Caco-2 (cell line): ENCODE measurements at regions not wholly inside any gene's neighbourhood (a gene's known extent, or its start where the extent isn't known, plus 50 kb on each side); places are given as distances from the start of the nearest gene placed in this dataset.

Source experiments
- BruUV-seq: library from RNA; stranded (reverse); fragments of 400-500 nt; replicated peaks from 2 replicates; lab custom pipeline; 2021; lab: Mats Ljungman, UMichigan
- CTCF ChIA-PET: fragments of 300-600 bp; sonication (Branson Sonifier 250); formaldehyde crosslinking; loops from one replicate; lab custom pipeline; 2022; ENCODE audit warnings: antibody characterized with exemption; lab: Charles Lee
- POLR2A ChIA-PET: fragments of 300-600 bp; sonication (Branson Sonifier 250); formaldehyde crosslinking; loops from one replicate; lab custom pipeline; 2022; ENCODE audit warnings: antibody characterized with exemption; lab: Charles Lee
- DNase-seq, 2 experiments: peaks; one replicate each; pipeline versions ENCODE4 v3.0.0 to v3.0.0-alpha.2; 2020 to 2022
- H3K27me3 ChIP-seq: replicated peaks from 2 replicates; pipeline ENCODE4 v1.6.0; 2011; ENCODE audit warnings: low read length; ENCODE audit not compliant: control insufficient read depth, insufficient read depth
- H3K36me3 ChIP-seq: 2 replicates; pipeline ENCODE4 v1.5.1; 2011; ENCODE audit warnings: low read length; ENCODE audit not compliant: control insufficient read depth, insufficient read depth
- H3K4me1 ChIP-seq: fragments of 250-450 bp; sonication (Bioruptor Pico); 2 replicates; pipeline ENCODE4 v1.5.1; 2020; ENCODE audit warnings: mild to moderate bottlenecking
- H3K4me3 ChIP-seq: 2 replicates; pipeline ENCODE4 v1.5.1; 2011; ENCODE audit warnings: low read depth, mild to moderate bottlenecking, control low read depth, low read length
- H3K9me3 ChIP-seq: fragments of 250-450 bp; sonication (Bioruptor Pico); 2 replicates; pipeline ENCODE4 v1.5.1; 2020; ENCODE audit warnings: mild to moderate bottlenecking, moderate library complexity
- H3K27ac Mint-ChIP-seq: one replicate; pipeline ENCODE4 v1.8.0; 2022; ENCODE audit warnings: mixed read lengths; ENCODE audit not compliant: unreplicated experiment
- H3K27me3 Mint-ChIP-seq: one replicate; pipeline ENCODE4 v1.8.0; 2022; ENCODE audit warnings: mixed read lengths; ENCODE audit not compliant: insufficient read depth, unreplicated experiment
- H3K36me3 Mint-ChIP-seq: one replicate; pipeline ENCODE4 v1.8.0; 2022; ENCODE audit warnings: mild to moderate bottlenecking, mixed read lengths; ENCODE audit not compliant: insufficient read depth, unreplicated experiment
- H3K4me1 Mint-ChIP-seq: one replicate; pipeline ENCODE4 v1.8.0; 2022; ENCODE audit warnings: low read depth, mixed read lengths; ENCODE audit not compliant: unreplicated experiment
- H3K4me3 Mint-ChIP-seq: one replicate; pipeline ENCODE4 v1.8.0; 2022; ENCODE audit warnings: mild to moderate bottlenecking, moderate library complexity, mixed read lengths; ENCODE audit not compliant: unreplicated experiment
- H3K9me3 Mint-ChIP-seq: one replicate; pipeline ENCODE4 v1.8.0; 2022; ENCODE audit warnings: mixed read lengths; ENCODE audit not compliant: unreplicated experiment
- CTCF ChIP-seq, 2 experiments: fragments of 200-600 bp in 1 of 2; IDR thresholded peaks; 1 replicate in 1 of 2; 2 replicates in 1 of 2; pipeline versions ENCODE4 v1.5.1 to v1.8.0; 2011 to 2022; ENCODE audit warnings: antibody characterized with exemption in 1 of 2, control low read depth in 1 of 2, inconsistent platforms in 1 of 2, low read depth in 1 of 2, low read length in 1 of 2, mild to moderate bottlenecking in 1 of 2, moderate library complexity in 1 of 2; ENCODE audit not compliant: insufficient read depth in 1 of 2, severe bottlenecking in 1 of 2, unreplicated experiment in 1 of 2
- intact Hi-C: fragments of 100-400 bp; cut with micrococcal nuclease; formaldehyde crosslinking; loops from one replicate; pipeline ENCODE4 v1.10.0; 2022; ENCODE audit not compliant: unreplicated experiment

GRCh38 chr4:136670265-136670664 lies 862.0 kb downstream of the PCDH18 start:
- no peak for DNase-seq
- Histone ChIP-seq H3K27me3 (no peaks in the 10 kb centered on the region), H3K4me3 (no peak overlapping the region), H3K9me3 (no peaks in the 10 kb centered on the region), H3K4me1 (no peaks in the 10 kb centered on the region), H3K36me3 (no peaks in the 10 kb centered on the region)
- H3K4me1 Mint-ChIP-seq: no peaks in the 10 kb centered on the region
- no peaks in the 10 kb centered on the region for H3K36me3 Mint-ChIP-seq
- H3K4me3 Mint-ChIP-seq: no peak overlapping the region
- ChIA-PET CTCF (no interaction called here), POLR2A (no interaction called here)
- TF ChIP-seq CTCF (IDR thresholded peaks at IDR 0.05; ENCODE audit: insufficient read depth in 1 of 2, low read depth in 1 of 2, low read length in 1 of 2, severe bottlenecking in 1 of 2, unreplicated experiment in 1 of 2): no peak
- no peaks in the 10 kb centered on the region for H3K9me3 Mint-ChIP-seq
- intact Hi-C loops: no loop called here
- no peak overlapping the region for H3K27ac Mint-ChIP-seq
- BruUV-seq: no TSS peak
- H3K27me3 Mint-ChIP-seq: peaks cover 3% of the 10 kb centered on the region

- POLR2A ChIA-PET: no interaction called here
- no peaks in the 10 kb centered on the region for H3K4me1 Mint-ChIP-seq
Observed at GRCh38 chr4:136664988-136665387, 867.3 kb downstream of the PCDH18 start.

GRCh38 chr4:136662539-136662938 lies 869.8 kb downstream of the PCDH18 start:
- CTCF ChIA-PET: no interaction called here
- no peaks in the 10 kb centered on the region for H3K4me1 Mint-ChIP-seq

More at GRCh38 chr4:136664988-136665387, 867.3 kb downstream of the PCDH18 start:
- no peak overlapping the region for H3K27ac Mint-ChIP-seq
- H3K36me3 Mint-ChIP-seq: no peaks in the 10 kb centered on the region
- Histone ChIP-seq H3K27me3 (no peaks in the 10 kb centered on the region), H3K4me3 (no peak overlapping the region), H3K4me1 (no peaks in the 10 kb centered on the region), H3K36me3 (no peaks in the 10 kb centered on the region), H3K9me3 (no peaks in the 10 kb centered on the region)
- no peaks in the 10 kb centered on the region for H3K9me3 Mint-ChIP-seq
- TF ChIP-seq CTCF (IDR thresholded peaks at IDR 0.05; ENCODE audit: insufficient read depth in 1 of 2, low read depth in 1 of 2, low read length in 1 of 2, severe bottlenecking in 1 of 2, unreplicated experiment in 1 of 2): no peak
- H3K27me3 Mint-ChIP-seq: no peaks in the 10 kb centered on the region
- no peak overlapping the region for H3K4me3 Mint-ChIP-seq
- no TSS peak for BruUV-seq
- DNase-seq: no peak
- intact Hi-C loops: no loop called here
- CTCF ChIA-PET: no interaction called here

More at GRCh38 chr4:136662539-136662938, 869.8 kb downstream of the PCDH18 start:
- H3K27me3 Mint-ChIP-seq: no peaks in the 10 kb centered on the region
- H3K36me3 Mint-ChIP-seq: no peaks in the 10 kb centered on the region
- Histone ChIP-seq H3K4me3 (no peak overlapping the region), H3K9me3 (no peaks in the 10 kb centered on the region), H3K27me3 (no peaks in the 10 kb centered on the region), H3K4me1 (no peaks in the 10 kb centered on the region), H3K36me3 (no peaks in the 10 kb centered on the region)
- intact Hi-C loops: no loop called here
- DNase-seq: no peak
- H3K4me3 Mint-ChIP-seq: no peak overlapping the region
- TF ChIP-seq CTCF (IDR thresholded peaks at IDR 0.05; ENCODE audit: insufficient read depth in 1 of 2, low read depth in 1 of 2, low read length in 1 of 2, severe bottlenecking in 1 of 2, unreplicated experiment in 1 of 2): no peak
- POLR2A ChIA-PET: no interaction called here
- H3K9me3 Mint-ChIP-seq: no peaks in the 10 kb centered on the region
- no peak overlapping the region for H3K27ac Mint-ChIP-seq
- BruUV-seq: no TSS peak
